Activated CD4-positive, alpha-beta T cell treated with anti-CD3 and anti-CD28 coated beads for 48 hours (primary cell): ENCODE measurements at regions not wholly inside any gene's neighbourhood (a gene's known extent, or its start where the extent isn't known, plus 50 kb on each side); places are given as distances from the start of the nearest gene placed in this dataset.

Experiments used
- DNase-seq: peaks from one replicate; pipeline ENCODE4 v3.0.0-alpha.2; 2020

DNA sequence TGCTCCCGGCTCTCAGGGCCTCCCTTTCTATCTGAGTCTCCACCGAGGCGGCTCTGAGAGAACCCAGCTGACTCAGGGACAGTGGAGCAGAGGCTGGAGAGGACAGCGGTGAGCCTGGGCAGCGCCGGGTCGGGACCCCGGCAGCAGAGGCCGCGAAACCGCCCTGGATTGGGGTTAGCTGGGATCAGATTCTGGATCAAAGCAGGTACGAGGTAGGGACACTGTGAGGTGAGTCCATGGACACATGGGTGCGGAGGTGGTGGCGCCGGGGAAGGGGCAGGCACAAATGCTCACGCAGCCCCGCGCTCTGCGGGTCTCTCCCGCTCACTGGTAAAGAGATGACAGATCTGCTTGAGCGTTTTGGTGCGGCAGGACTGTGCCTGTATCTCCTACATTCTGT is 146.4 kb upstream of the GGTLC1 start:
- DNase-seq: no peak

DNA sequence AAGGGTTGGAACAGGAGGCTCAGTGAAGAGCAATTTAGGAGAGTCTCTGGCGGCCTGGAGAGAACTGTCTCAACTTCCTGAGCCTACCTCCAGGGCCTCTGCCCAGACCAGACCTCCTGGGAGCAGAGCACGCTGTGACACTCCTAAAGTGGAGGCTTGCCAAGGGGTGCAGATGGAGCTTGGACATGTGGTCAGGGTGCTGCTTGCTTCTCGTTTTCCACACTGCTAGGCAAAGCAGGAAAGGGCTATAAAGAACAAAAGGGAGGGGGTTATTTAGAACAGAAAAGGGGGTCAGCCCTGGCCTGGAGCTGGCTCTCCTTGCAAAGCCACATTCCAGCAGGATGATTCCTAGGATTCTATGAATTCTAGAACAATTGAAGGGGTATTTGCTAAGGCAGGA is 145.7 kb upstream of the GGTLC1 start:
- no peak for DNase-seq

DNA sequence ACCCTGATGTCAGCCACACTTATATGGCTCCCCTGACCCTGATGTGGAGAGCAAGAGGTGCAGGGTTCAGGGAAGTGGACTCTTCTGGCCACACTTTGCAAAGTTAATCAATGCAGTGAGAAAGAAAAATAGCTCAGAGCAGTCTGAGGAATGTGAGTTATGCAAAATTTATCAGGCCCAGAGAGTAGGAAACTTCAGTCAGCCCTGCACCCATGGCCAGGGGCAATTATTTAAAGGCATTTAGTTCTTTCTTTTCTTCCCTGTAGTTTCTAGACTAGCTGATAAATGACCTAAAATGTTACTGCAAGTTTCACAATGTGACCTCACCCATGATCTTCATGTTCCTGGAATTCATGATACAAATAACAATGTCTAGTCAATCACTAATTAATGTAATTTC is 143.7 kb upstream of the GGTLC1 start:
- DNase-seq: no peak

DNA sequence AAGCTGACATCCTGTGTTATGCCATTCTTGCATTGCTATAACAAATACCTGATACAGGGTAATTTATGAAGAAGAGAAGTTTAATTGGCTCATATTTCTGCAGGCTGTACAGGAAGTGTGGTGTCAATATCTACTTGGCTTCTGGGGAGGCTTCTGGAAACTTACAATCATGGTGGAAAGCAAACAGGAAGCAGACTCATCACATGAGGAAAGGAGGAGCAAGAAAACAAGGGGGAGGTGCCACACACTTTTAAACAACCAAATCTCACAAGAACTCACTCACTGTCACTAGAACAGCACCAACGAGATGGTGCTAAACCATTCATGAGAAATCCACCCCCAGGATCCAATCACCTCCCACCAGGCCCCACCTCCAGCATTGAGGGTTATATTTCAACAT is 143.1 kb upstream of the GGTLC1 start:
- DNase-seq: no peak

DNA sequence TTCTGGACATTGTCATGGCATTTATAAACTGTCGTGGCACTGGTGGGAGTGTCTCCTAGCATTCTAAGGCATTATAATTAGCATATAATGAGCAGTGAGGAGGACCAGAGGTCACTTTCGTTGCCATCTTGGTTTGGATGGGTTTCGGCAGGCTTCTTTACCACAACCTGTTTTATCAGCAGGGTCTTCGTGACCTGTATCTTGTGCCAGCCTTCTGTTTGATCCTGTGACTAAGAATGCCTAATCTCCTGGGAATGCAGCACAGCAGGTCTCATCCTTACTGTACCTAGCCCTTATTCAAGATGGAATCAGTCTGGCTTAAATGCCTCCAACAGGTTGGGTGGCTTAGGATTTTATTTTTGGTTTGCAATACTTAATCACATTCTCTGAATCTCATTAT is 142.7 kb upstream of the GGTLC1 start:
- no peak for DNase-seq

DNA sequence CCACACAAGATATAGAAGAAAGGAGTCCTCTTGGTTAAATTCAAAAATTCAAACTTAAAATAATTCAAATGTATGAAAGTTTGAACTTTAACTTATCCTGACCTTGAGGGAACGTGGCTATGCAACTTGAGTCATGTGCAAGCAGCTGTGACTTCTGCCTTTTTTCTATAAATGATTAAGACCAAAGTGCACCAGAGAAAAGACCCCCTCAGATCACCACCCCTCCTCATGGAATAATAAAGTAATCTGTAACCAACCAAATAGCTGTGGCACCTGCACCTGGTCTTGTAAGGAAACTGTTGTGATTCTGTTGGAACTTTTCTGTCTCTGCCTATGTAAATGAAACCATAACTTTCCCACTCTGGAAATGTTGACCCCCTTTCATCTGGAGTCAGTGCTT is 141.1 kb upstream of the GGTLC1 start:
- no peak for DNase-seq

DNA sequence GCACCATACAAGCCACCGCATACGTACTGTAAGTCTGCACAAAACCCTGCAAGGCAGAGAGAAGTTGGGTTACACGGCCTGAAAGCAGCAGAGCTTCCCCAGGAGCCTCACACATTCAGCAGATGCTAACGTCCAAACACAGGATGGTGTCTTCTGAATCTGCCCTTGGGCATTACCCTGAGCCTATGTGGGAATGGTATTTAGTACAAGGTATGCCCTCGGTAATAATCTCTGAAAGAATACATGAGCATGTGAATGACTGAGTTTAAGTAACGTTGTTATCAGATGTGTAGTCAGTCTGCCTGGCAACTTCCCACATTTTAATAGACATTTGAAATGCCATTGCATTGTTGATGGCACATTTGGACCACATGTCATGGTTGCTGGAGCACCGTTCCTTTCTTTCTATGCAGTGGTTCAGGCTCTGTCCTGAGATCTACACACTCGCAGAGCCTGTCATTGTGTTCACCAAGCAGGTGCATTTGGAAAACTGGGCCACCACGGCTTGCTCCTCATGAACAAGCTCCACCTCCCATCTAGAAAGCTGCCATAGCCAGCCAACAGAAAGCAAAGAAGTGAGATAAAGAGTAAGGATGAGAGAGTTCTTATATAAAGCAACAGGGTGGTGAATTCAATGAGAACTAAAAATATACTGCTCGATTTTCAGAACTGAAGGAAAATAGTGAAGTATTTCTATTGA is 136.5 kb upstream of the GGTLC1 start:
- no peak for DNase-seq

DNA sequence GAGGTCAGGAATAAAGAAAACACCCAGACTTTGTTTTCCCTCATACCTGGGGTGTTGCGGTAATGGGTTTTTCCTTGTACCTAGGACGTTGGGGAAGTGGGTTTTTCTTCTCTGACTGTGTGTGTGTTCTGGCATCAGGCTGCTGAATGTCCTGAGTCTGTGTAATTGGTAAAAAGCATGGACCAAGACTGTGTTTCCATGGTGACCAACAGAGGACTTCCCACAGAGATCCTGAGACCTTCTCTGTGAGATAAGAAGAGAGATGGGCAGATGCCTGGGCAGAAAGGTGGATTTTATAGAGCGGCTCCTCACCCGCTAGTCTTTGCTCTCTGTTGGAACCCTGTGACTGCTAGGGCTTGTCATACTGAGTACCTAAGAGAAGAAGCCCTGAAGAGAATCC is 135.4 kb upstream of the GGTLC1 start:
- no peak for DNase-seq

DNA sequence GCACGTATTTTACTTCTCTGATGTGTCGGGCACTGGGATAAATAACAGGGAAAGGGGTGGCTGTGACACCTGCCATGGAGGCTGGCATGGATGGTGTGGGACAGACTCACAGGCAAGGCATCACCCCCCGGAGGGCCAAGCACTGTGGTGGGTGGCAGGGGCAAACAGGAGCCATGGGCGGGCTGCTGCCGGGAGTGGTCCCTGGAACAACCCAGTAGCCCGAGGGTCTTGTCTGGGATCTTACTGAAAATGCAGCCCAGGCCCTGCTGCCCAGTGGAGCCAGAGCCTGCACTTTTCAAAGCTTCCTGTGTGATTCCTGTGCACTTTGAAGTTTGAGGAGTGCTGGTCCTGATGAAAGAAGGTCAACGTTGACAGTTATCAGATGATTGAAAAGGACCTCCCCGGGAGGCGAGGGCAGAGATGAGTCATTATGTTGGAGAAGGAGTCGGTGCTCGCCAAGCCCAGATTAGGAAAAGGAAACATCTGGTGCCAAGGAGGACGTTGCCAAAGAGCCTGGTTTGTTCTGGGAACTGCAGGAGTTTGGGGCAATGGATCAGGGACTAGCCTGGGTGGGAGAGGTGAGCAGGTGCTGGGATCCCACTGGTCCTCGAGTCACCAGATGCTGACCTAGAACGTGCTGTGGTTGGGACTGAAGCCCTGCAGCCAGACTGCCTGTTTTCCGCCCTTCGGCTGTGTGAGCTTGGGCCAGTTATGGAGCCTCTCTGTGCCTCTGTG is 130.0 kb upstream of the GGTLC1 start:
- DNase-seq: no peak

DNA sequence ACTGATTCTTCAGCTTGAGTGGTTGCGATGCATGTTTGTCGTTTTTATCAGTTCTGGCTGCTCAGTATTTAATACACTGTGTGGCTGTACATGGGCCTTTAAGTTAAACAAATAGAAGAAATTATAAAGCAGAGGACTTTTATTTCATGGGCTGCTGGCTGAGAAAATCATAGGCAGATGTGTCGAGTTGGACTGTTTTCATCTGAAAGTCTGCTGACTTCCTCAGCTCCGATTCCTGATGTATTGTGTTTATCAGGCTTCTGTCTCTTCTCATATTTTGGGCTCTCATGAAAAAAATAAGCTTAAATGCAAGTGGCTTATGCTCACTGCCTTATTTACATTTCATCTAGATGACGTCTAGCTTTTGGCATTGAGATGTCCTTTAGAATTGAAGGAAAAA is 129.5 kb upstream of the GGTLC1 start:
- no peak for DNase-seq

DNA sequence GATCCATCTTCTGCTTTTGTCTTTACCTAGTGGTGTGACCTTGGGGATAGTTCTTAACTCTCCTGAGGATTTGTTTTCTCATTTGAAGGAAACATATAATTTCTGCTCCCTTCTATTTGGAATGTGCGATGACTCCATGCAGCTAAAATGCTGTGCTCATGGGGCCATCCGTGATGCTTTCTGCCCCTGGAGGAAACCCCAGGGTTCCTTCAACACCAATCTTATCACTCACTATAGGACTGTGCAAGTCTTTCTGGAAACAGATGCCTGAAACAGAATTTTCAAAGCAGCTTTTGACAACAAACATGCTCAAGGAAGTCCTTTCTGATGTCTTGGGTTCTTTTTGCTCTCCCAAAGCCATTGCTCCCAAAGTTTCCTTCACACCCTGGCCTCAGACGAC is 128.8 kb upstream of the GGTLC1 start:
- no peak for DNase-seq

DNA sequence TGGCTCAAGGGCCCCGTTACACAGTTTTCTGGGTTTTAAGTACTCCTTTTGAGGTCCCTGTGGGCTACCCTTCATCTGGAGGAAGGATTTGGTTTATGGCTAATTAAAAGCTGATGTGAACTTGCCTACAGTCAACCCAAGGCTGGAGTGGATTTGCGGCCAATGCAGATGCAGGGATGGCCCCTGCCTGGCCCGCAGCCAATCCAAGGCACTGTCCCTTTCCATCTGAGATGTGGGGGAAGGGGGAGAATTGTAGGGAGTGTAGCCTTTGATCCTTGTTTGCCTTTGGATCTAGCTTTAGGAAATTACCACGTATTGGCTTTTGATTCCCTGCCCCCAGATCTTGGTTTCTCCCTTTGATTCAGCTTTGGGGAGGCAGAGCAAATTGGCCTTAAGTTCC is 128.0 kb upstream of the GGTLC1 start:
- no peak for DNase-seq

DNA sequence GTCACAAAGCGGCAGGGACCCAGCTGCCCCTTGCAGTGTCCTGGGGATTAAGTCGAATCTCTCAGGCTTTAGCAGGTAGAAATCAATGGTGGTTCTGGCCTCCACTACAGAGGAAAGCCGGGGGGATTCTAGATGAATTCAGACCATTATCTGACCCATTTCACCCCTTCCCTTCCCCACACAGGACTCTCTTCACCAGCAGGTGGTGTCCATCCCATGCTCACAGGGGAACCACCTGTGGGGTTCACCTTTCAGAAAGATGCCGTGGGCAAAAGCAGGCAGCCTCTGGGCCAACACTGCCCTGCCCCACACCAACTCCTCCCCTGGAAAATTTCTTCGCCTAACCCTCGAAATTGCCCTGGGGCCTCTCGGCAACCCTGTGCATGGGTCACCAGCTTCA is 123.8 kb upstream of the GGTLC1 start:
- no peak for DNase-seq

DNA sequence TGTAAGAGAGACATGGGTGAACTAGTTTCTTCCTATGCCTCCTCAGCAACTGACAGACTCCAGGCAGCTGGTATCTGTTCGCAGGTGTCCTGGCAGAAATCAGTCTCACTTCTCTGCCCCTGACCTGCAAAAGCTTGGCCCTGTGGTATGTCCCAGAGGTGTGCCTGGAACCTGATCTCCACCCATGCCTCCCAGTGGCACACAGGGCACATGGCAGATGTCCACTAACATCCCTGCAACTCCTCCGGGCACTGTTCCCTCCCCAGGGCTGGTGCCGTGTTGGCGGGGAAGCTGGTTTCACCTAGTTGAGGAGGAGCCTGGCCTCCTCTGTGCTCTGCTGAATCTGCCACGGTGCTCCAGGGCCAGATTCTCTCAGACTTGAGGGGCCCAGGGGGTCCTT is 123.3 kb upstream of the GGTLC1 start:
- DNase-seq: no peak

DNA sequence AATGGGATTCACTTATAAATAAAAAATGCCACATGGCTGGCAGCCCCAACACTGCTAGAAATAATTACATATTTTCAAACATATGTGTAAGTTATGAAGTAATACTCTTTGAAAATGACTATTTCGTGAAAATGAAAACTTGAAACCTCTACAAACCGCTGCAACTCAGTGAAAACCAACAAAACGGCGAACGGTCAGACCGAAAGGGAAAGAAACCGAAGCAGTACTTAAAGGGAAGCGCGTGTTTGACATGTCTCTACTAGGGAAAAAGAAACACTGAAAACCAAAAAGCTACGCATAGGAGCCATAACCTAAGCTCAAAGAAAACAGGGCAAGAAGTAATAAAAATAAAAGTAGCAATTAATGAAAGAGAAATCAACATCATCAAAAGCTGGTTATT is 121.0 kb upstream of the GGTLC1 start:
- DNase-seq: peak; percentile 17

DNA sequence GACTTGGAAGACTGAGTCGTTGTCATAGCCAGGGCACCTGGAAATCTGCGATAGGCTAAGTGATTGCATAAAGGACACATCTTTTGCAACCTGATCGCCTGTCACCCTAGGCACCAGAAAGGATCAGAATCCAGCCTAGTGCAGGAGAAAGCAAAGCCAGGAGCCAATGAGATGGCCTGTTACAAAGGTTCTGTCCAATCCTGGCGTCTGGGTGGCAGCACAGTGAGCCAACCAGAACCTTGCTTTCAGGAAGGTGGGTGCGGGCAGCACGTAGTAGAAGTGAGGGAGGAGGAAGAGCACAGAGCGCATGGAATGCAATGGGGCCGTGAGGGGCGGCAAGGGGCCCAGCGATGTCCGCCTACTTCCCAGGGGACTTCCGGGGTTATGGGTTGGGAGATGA is 120.4 kb upstream of the GGTLC1 start:
- no peak for DNase-seq

DNA sequence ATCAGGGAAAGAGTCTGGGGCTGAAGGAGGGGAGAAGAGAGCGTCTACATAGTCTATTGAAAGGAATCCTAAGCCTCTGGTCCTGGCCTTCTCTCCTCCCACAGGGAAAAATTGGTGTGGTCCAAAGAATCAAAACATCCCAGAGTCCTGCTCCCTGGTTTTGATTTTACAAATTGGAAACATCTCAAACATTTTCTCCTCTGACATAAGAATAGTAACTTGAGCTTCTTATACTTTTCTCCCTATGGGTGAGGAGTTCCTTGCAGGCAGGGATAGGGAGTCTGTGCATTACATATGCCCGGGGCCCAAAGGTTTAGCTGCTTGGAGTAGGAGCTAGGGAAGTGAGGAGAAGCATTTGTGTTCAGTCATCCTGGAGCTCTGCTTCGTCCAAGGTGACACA is 120.0 kb upstream of the GGTLC1 start:
- no peak for DNase-seq

DNA sequence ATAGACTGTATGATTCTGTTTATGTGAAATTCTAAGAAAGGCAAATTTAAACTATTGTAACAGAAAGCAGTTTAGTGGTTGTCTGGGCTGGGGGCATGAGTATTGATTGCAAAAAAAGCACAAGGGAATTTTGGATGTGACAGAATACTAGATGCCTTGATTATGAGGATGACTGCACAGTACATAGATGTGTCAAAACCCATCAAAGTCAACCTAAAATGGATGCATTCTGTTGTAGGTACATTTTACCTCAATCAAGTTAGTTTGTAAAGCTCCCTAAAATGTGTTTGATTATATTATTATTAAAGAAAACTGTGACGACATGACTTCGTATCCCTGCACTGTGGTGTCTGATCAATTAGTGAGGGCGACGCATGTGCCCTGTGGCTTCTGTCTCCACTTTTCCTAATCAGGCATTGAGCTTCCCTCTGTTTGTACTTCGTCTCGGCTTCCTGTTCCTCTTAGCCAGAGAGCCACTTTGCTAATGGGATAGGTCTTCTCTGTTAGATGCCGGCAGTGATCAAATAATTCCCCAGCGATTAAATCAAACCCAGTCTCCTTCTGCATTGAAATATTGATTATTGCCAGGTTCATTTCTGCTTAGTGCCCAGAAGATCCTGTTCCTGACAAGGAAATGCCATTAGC is 118.3 kb upstream of the GGTLC1 start:
- DNase-seq: no peak

DNA sequence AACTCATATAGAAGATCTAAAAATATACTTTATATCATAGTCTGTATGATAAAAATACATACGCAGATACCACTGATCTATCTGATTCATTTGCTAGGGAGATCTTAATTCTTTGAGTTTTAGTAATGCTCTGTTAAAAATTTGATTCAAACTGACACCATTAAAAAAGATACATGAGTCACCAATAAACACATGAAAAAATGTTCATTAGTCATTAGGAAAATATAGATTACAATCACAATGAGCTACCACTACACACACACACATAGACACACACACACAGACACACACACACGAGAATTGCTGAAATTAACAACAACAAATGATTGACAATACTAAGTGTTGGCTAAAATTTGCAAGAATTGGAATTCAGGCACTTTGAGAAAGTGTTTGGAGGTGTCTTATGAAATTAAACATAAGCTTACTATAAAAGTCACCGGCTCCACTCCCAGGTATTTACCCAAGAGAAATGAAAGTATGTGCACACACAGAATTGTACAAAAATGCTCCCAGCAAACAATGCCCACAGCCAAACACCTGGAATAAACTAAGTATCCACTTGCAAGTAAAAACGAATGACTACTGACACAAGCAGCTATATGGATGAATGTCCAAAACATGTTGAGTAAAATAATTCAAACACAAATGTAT is 117.7 kb upstream of the GGTLC1 start:
- no peak for DNase-seq

DNA sequence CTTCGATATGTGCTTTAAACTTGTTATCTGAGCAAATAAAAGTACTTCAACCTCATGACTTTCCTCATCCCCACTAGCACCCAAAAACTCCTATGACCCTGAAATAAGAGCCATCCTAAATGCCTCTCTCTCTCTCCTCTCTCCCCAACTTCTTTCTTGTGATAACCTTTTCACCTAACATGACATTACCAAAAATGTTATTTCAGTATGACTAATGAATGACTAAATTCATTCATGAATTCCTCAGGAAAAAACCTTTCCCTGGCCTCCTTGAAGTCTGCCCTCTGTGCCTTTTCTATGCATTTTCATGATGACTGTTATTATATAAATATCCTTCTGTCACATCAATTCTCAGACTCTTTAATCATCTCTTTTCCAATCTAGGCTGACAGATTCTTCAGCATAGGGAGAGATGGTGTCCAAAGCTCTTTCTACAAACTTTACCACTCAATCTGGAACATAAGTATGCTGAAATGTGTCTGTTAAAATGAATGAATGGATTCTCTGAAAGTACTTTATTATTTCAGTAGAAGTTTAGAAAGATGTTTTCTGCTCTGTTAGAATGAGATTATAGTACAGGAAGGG is 114.3 kb upstream of the GGTLC1 start:
- DNase-seq: no peak

DNA sequence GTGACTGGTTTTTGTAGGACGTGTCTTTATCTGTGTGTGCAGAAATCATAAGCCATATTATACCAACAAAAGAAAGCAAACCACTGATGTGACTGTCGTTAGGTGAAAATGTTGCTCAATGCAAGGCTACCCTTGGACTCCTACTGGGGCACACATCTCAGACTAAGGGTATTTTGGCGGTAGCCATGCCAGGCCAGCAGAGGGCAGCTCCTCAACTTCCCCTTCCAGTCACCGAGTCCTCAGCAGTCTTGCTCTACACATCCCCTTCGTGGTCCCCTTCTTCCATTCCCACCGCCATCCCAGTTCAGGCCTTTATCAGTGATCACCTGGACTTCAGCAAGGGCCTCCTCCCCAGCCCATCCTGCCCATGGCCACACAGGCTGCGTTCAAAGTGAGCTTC is 113.7 kb upstream of the GGTLC1 start:
- peak; percentile 42 for DNase-seq

DNA sequence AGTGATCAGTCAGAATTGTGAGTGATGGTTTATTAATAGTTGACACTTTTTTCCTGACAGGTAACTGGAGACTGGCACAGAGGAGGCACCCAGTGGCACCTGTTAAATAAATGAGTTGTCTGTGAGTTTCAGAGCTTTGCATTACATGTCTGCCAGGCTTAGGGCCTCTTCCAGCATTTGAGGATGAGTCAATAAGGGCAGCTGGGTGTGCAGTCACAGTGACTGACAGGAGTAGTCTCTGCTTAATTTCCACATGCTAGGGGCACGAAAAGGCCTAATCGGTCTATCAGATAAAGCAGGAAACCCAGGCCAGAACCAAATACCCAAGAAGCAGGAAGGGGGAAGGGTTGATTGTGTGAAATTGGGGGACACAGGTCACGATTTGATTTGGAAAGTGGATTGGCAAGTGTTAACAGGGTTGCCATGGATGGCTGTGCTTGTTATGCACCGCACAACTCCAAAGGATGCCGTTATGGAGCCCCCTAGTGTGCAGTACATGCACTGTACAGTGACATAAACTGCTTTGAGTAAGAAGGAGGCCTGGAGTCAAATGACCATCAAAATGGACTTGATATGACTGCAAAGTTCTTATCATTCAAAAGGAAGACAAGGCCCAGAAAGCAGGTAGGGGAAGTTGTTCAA is 111.9 kb upstream of the GGTLC1 start:
- peak; percentile 64 for DNase-seq

DNA sequence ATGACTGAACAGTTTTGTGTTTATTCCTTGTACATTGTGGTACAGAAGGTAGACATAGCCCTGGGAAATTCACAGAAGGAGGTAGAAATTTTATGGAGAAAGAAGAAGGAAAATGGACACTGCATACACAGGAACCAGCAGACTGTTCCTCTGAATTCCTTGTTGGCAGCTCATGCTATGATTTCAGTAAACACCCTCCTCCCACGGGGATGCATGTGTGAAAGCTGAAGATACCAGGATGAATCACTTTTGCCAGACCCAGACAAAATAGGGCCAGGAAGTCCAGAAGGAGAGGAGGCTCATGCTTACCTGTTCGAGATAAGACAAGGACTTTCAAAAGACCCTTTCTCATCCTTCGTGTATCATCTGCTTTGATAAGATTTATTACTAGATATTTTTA is 110.3 kb upstream of the GGTLC1 start:
- DNase-seq: no peak
